Body of pancreas (tissue), 4 donors: ENCODE measurements at regions not wholly inside any gene's neighbourhood (a gene's known extent, or its start where the extent isn't known, plus 50 kb on each side); places are given as distances from the start of the nearest gene placed in this dataset.
"Not testable (repeated sequence)": the region's sequence is repeated elsewhere in the genome, so short reads cannot be mapped to it uniquely, and the experiment has no call there.

ENCODE experiments used
- ATAC-seq: fragments of 150-250 bp; one replicate; pipeline ENCODE4 v1.9.1; 2016
- DNase-seq, 4 donors: peaks; one replicate each; pipeline ENCODE4 v3.0.0-alpha.2; 2019
- H3K27ac ChIP-seq, 4 donors: fragments of 200-600 bp; sonication (generic); 1 replicate in 3 of 4; 2 replicates in 1 of 4; pipeline versions ENCODE4 v1.5.1 to v1.6.1; 2016 to 2019; ENCODE audit warnings: mild to moderate bottlenecking in 1 of 4, mixed read lengths in 1 of 4, moderate library complexity in 1 of 4
- H3K27me3 ChIP-seq, 2 donors: fragments of 200-600 bp; sonication (generic); one replicate each; pipeline ENCODE4 v1.6.0; 2016; ENCODE audit warnings: mild to moderate bottlenecking in 1 of 2
- H3K36me3 ChIP-seq, 2 donors: fragments of 200-600 bp; sonication (generic); replicated peaks in 1 of 2; 2 replicates each; pipeline ENCODE4 v1.5.1; 2016; ENCODE audit warnings: low read depth in 2 of 2; ENCODE audit not compliant: insufficient read depth in 1 of 2
- H3K4me1 ChIP-seq: fragments of 200-600 bp; sonication (generic); one replicate; pipeline ENCODE4 v1.6.0; 2016
- H3K4me3 ChIP-seq, 2 donors: fragments of 200-600 bp; sonication (generic); 1 replicate in 1 of 2; 2 replicates in 1 of 2; pipeline ENCODE4 v1.5.1; 2016 to 2019
- H3K9me3 ChIP-seq, 3 donors: fragments of 200-600 bp; sonication (generic); 1 replicate in 2 of 3; 2 replicates in 1 of 3; pipeline ENCODE4 v1.5.1; 2016
- CTCF ChIP-seq, 7 experiments: fragments of 450-650 bp in 4 of 7; fragments of 200-600 bp in 3 of 7; sonication (generic) in 3 of 7; IDR thresholded peaks; one replicate each; pipeline ENCODE4 v1.5.1; 2016 to 2019; ENCODE audit warnings: antibody characterized with exemption in 7 of 7
- POLR2A ChIP-seq, 3 donors: fragments of 450-650 bp; IDR thresholded peaks; one replicate each; pipeline ENCODE4 v1.6.1; 2016; ENCODE audit warnings: antibody characterized with exemption in 3 of 3, mild to moderate bottlenecking in 2 of 3
- WGBS, 2 donors: methylation state at CpG; one replicate each; pipeline ENCODE4 v1.1.5; 2017; 5-methylcytosine and 5-hydroxymethylcytosine counted together
- intact Hi-C: fragments of 100-400 bp; cut with DNase I; formaldehyde crosslinking; loops from one replicate; pipeline ENCODE4 v1.15.1; 2023

- no peak for ATAC-seq
- DNase-seq = no peak
- TF ChIP-seq POLR2A (IDR thresholded peaks at IDR 0.05) (no peak), CTCF (IDR thresholded peaks at IDR 0.05) (no peak)
- no peaks in the 10 kb centered on the region for H3K9me3 ChIP-seq
- no peak overlapping the region for H3K27ac ChIP-seq
- H3K4me1 ChIP-seq = no peaks in the 10 kb centered on the region
- no peaks in the 10 kb centered on the region for H3K36me3 ChIP-seq
- 39 to 57% methylated on average over 4 of the region's 4 CpGs for WGBS, 2 donors
- no peak overlapping the region for H3K4me3 ChIP-seq
- intact Hi-C loops = no loop called here
- no peaks in the 10 kb centered on the region for H3K27me3 ChIP-seq
Measured at GRCh38 chr22:48061726-48062125, 1299.3 kb downstream of the TBC1D22A start.

- no peaks in the 10 kb centered on the region for H3K36me3 ChIP-seq
- 45 to 72% methylated on average over 6 to 7 of the region's 7 CpGs for WGBS, 2 donors
- no peaks in the 10 kb centered on the region for H3K9me3 ChIP-seq
- no peaks in the 10 kb centered on the region for H3K27me3 ChIP-seq
- no peak overlapping the region for H3K4me3 ChIP-seq
- ATAC-seq (no peak), DNase-seq (no peak)
- no peak for TF ChIP-seq POLR2A (IDR thresholded peaks at IDR 0.05)
- no peak for TF ChIP-seq CTCF (IDR thresholded peaks at IDR 0.05)
- no peaks in the 10 kb centered on the region for H3K4me1 ChIP-seq
- intact Hi-C loops = no loop called here
- no peak overlapping the region for H3K27ac ChIP-seq
Measured at GRCh38 chr22:48060266-48060665, 1297.8 kb downstream of the TBC1D22A start.

GRCh38 chr22:48059521-48059920, 1297.1 kb downstream of the TBC1D22A start:
- 91 to 95% methylated on average over 4 of the region's 4 CpGs for WGBS, 2 donors
- ATAC-seq, H3K4me3 ChIP-seq, intact Hi-C loops, H3K36me3 ChIP-seq, DNase-seq, H3K4me1 ChIP-seq, H3K9me3 ChIP-seq, H3K27me3 ChIP-seq, H3K27ac ChIP-seq: not testable (repeated sequence)

- ATAC-seq (no peak), DNase-seq (no peak)
- no peaks in the 10 kb centered on the region for H3K9me3 ChIP-seq
- H3K27me3 ChIP-seq = no peaks in the 10 kb centered on the region
- intact Hi-C loops = no loop called here
- H3K27ac ChIP-seq = no peak overlapping the region
- H3K4me3 ChIP-seq = no peak overlapping the region
- no peaks in the 10 kb centered on the region for H3K36me3 ChIP-seq
- no peak for TF ChIP-seq CTCF (IDR thresholded peaks at IDR 0.05)
- TF ChIP-seq POLR2A (IDR thresholded peaks at IDR 0.05) = no peak
- WGBS, 2 donors = 59 to 60% methylated on average over 22 of the region's 22 CpGs
- no peaks in the 10 kb centered on the region for H3K4me1 ChIP-seq
Measured at GRCh38 chr22:48057116-48057835, 1294.8 kb downstream of the TBC1D22A start.

GRCh38 chr22:48055827-48056226, 1293.4 kb downstream of the TBC1D22A start:
- Histone ChIP-seq H3K4me1 (no peaks in the 10 kb centered on the region), H3K36me3 (no peaks in the 10 kb centered on the region), H3K27ac (no peak overlapping the region), H3K9me3 (no peaks in the 10 kb centered on the region), H3K4me3 (no peak overlapping the region), H3K27me3 (no peaks in the 10 kb centered on the region)
- TF ChIP-seq CTCF (IDR thresholded peaks at IDR 0.05) (no peak), POLR2A (IDR thresholded peaks at IDR 0.05) (no peak)
- intact Hi-C loops = no loop called here
- ATAC-seq (no peak), DNase-seq (no peak)
- WGBS, 2 donors = 58 to 60% methylated on average over 11 of the region's 11 CpGs
